Psoas muscle (tissue), 7 donors: ENCODE measurements at regions not wholly inside any gene's neighbourhood (a gene's known extent, or its start where the extent isn't known, plus 50 kb on each side); places are given as distances from the start of the nearest gene placed in this dataset.

ENCODE experiments used
- ATAC-seq, 4 donors: fragments of 200-7000 bp; cut with Tn5 transposase; one replicate each; pipeline ENCODE4 v1.9.1; 2020; ENCODE audit warnings: moderate library complexity in 3 of 4, mild to moderate bottlenecking in 2 of 4
- DNase-seq, 2 donors: peaks; one replicate each; pipeline ENCODE4 v3.0.0-alpha.2; 2020
- H3K27ac ChIP-seq: fragments of 200-600 bp; one replicate; pipeline ENCODE4 v1.8.0; 2022
- H3K27me3 ChIP-seq, 3 donors: fragments of 200-600 bp in 1 of 3; one replicate each; pipeline versions ENCODE4 v1.6.1 to v1.8.0; 2013 to 2022; ENCODE audit warnings: low read length in 2 of 3, mild to moderate bottlenecking in 2 of 3, moderate library complexity in 1 of 3; ENCODE audit not compliant: insufficient read depth in 3 of 3
- H3K36me3 ChIP-seq, 2 donors: fragments of 200-600 bp in 1 of 2; one replicate each; pipeline versions ENCODE4 v1.6.1 to v1.8.0; 2013 to 2022; ENCODE audit warnings: low read depth in 1 of 2, mild to moderate bottlenecking in 1 of 2, moderate library complexity in 1 of 2; ENCODE audit not compliant: insufficient read depth in 1 of 2
- H3K4me1 ChIP-seq: fragments of 200-600 bp; one replicate; pipeline ENCODE4 v1.8.0; 2022
- H3K4me3 ChIP-seq: fragments of 200-600 bp; one replicate; pipeline ENCODE4 v1.8.0; 2022; ENCODE audit warnings: mild to moderate bottlenecking
- H3K9me3 ChIP-seq: fragments of 200-600 bp; one replicate; pipeline ENCODE4 v1.8.0; 2022
- WGBS, 3 donors: extraction: QIAGEN DNeasy Blood & Tissue Kit; methylation state at CpG; one replicate each; pipeline versions ENCODE4 v1.1.6 to v1.1.7; 2013; 5-methylcytosine and 5-hydroxymethylcytosine counted together
- intact Hi-C, 2 donors: fragments of 100-400 bp; cut with DNase I; formaldehyde crosslinking; loops; one replicate each; pipeline versions ENCODE4 v1.11.0 to v1.14.2; 2022
- TF ChIP-seq, protein P1 (sequence below): fragments of 200-600 bp; IDR thresholded peaks from one replicate; pipeline ENCODE4 v1.8.0; 2022; ENCODE audit warnings: antibody characterized with exemption
- donor health status: healthy with polysubstance abuse.
- donor health status: DM: no; HTN: no; CAD: no; lungs with moderate emphysema.
- donor health status: Bipolar disorder and iron deficiency.
- donor health status: healthy.
- donor health status: DM: yes; HTN: yes; CAD: no.
- donor health status: DM: no; HTN: no; CAD: no.
- donor health status: DM: yes; HTN: yes; CAD: no.

DNA sequence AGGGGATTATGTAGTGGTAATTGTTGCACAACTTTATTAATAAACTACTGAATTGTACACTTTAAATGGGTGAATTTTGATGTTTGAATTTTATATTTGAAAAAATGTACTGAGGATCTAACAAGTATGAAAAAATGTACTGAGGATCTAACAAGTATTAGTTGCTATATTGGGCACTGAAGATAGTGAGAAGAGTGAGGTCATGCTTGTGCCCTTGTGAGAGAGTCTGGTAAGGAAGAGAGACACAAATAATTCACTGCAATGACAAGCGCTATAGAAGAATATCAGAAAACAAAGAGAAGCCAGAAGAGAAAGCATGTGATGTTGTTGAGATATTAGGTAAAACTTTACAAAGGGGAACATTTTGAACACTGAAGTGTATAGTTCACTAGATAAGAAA, 137.6 kb downstream of the DTWD1 start:
- H3K27ac ChIP-seq: no peak overlapping the region
- no peaks in the 10 kb centered on the region for H3K36me3 ChIP-seq
- no peaks in the 10 kb centered on the region for H3K4me1 ChIP-seq
- no peak overlapping the region for H3K4me3 ChIP-seq
- H3K27me3 ChIP-seq: no peaks in the 10 kb centered on the region
- peaks cover 19% of the 10 kb centered on the region for H3K9me3 ChIP-seq
- intact Hi-C loops: no loop called here
- TF ChIP-seq, protein P1, sequence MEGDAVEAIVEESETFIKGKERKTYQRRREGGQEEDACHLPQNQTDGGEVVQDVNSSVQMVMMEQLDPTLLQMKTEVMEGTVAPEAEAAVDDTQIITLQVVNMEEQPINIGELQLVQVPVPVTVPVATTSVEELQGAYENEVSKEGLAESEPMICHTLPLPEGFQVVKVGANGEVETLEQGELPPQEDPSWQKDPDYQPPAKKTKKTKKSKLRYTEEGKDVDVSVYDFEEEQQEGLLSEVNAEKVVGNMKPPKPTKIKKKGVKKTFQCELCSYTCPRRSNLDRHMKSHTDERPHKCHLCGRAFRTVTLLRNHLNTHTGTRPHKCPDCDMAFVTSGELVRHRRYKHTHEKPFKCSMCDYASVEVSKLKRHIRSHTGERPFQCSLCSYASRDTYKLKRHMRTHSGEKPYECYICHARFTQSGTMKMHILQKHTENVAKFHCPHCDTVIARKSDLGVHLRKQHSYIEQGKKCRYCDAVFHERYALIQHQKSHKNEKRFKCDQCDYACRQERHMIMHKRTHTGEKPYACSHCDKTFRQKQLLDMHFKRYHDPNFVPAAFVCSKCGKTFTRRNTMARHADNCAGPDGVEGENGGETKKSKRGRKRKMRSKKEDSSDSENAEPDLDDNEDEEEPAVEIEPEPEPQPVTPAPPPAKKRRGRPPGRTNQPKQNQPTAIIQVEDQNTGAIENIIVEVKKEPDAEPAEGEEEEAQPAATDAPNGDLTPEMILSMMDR: no peak
- DNase-seq (no peak), ATAC-seq (no peak)
- 90 to 100% (median 93%) methylated on average over 1 of the region's 1 CpG for WGBS, 3 donors

DNA sequence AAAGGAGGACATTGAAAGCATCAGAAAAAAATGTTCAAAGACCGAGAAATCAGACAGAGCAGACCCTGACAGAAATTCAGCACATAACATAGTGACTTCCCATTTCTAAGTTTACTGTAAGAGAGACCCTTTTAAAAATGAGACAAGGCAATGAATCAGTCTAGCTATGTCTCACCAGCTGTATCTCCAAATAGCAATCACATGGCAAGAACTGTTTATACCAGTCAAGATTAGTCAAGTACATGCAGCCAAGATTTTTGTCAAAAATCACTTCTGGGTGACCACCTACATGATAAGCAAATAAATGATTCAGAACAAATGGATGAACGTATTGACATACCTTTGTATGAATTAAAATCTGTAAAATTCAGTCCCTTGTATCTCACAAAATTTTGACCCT, 138.0 kb downstream of the DTWD1 start:
- no peak for ATAC-seq
- Histone ChIP-seq H3K27ac (no peak overlapping the region), H3K36me3 (no peaks in the 10 kb centered on the region), H3K4me1 (no peaks in the 10 kb centered on the region), H3K9me3 (peaks cover 19% of the 10 kb centered on the region), H3K27me3 (no peaks in the 10 kb centered on the region), H3K4me3 (no peak overlapping the region)
- DNase-seq: no peak
- intact Hi-C loops: no loop called here
- 70 to 80% (median 78%) methylated on average over 2 of the region's 2 CpGs for WGBS, 3 donors
- TF ChIP-seq, protein P1: no peak

DNA sequence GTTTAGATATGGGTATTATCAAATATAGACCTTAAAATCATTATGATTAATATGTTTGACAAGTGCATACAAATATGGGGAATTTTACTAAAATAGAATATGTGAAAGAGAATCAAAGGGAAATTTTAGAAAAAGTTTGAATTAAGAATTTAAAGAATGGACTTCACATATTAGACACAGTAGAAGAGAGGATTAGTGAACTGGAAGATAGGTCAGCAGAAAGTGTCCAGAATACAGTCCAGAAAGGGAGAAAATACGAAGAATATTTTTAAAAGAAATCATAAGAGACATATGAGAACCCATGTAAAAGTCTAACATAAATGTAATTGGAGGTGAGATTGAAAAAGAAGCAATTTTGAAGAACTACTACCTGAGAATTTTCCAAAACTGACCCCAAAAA, 139.9 kb downstream of the DTWD1 start:
- H3K4me3 ChIP-seq: no peak overlapping the region

DNA sequence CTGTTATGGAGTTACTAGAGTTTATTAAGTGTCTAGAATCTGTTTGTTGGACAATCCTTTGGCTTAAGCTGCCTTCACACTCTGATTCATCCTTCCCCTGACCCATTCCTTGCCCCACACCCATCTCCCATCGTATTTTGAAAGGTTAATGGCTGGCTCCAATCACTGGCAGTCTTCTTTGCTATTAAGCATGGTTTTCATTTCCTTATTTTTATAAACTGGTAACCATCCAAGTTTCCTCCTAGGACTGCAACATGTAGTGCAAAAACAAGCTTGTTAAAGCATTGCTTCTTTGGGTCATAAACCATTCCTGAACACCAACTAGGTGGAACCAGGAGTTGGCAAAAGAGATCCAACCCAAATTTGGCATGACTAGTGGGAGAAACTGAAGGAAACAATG, 148.4 kb downstream of the DTWD1 start:
- peaks cover 16% of the 10 kb centered on the region for H3K9me3 ChIP-seq
- H3K4me3 ChIP-seq: no peak overlapping the region
- 13 to 16% (median 15%) methylated on average over 1 of the region's 1 CpG for WGBS, 3 donors
- DNase-seq (no peak), ATAC-seq (no peak)
- no peaks in the 10 kb centered on the region for H3K36me3 ChIP-seq
- no peak overlapping the region for H3K27ac ChIP-seq
- H3K27me3 ChIP-seq: no peaks in the 10 kb centered on the region
- intact Hi-C loops: no loop called here
- H3K4me1 ChIP-seq: no peaks in the 10 kb centered on the region
- TF ChIP-seq, protein P1: no peak

More for the DNA sequence above, 139.9 kb downstream of the DTWD1 start:
- Histone ChIP-seq H3K27me3 (no peaks in the 10 kb centered on the region), H3K27ac (no peak overlapping the region), H3K36me3 (no peaks in the 10 kb centered on the region), H3K4me1 (no peaks in the 10 kb centered on the region), H3K9me3 (peaks cover 33% of the 10 kb centered on the region)
- TF ChIP-seq, protein P1: no peak
- 80 to 86% (median 83%) methylated on average over 1 of the region's 1 CpG for WGBS, 3 donors
- ATAC-seq (no peak), DNase-seq (no peak)
- intact Hi-C loops: no loop called here

DNA sequence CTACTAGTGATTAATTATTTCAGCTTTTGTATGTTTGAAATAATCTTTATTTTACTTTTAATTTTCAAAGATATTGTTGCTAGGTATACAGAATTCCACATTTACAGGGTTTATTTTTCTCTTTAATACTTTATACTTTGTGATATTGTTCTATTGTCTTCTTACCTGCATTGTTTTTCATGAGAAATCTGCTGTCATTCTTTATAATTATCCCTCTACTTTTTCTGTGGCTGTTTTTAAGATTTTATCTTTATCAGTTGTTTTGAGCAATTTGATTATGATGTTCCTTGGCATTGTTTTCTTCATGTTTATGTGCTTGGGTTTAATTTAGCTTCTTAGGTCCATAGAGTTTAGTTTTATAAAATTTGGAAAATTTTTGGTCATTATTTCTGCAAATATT, 168.6 kb downstream of the DTWD1 start:
- intact Hi-C loops: no loop called here
- no peaks in the 10 kb centered on the region for H3K4me1 ChIP-seq
- TF ChIP-seq, protein P1: no peak
- no peak overlapping the region for H3K27ac ChIP-seq
- H3K4me3 ChIP-seq: no peak overlapping the region
- H3K9me3 ChIP-seq: peaks cover 12% of the 10 kb centered on the region
- no peaks in the 10 kb centered on the region for H3K27me3 ChIP-seq
- DNase-seq (no peak), ATAC-seq (no peak)
- no peaks in the 10 kb centered on the region for H3K36me3 ChIP-seq
